Mesothelial cell of epicardium (in vitro differentiated cells): ENCODE measurements at regions not wholly inside any gene's neighbourhood (a gene's known extent, or its start where the extent isn't known, plus 50 kb on each side); places are given as distances from the start of the nearest gene placed in this dataset.

Source experiments
- DNase-seq, 2 experiments: peaks; one replicate each; pipeline ENCODE4 v3.0.0; 2021; ENCODE audit warnings: low spot score in 2 of 2; ENCODE audit not compliant: unreplicated experiment in 2 of 2
- H3K27ac Mint-ChIP-seq: 2 replicates; pipeline ENCODE4 v1.8.0; 2021; ENCODE audit warnings: mixed read lengths
- H3K27me3 Mint-ChIP-seq: 2 replicates; pipeline ENCODE4 v1.8.0; 2021; ENCODE audit warnings: low read depth, mixed read lengths
- H3K36me3 Mint-ChIP-seq: 2 replicates; pipeline ENCODE4 v1.8.0; 2021; ENCODE audit warnings: mixed read lengths
- H3K4me1 Mint-ChIP-seq: 2 replicates; pipeline ENCODE4 v1.8.0; 2021; ENCODE audit warnings: mixed read lengths
- H3K4me3 Mint-ChIP-seq: 2 replicates; pipeline ENCODE4 v1.8.0; 2021; ENCODE audit warnings: mild to moderate bottlenecking, moderate library complexity, mixed read lengths
- H3K9me3 Mint-ChIP-seq: 2 replicates; pipeline ENCODE4 v1.8.0; 2021; ENCODE audit warnings: mixed read lengths
- CTCF ChIP-seq: fragments of 200-600 bp; sonication (generic); IDR thresholded peaks from one replicate; pipeline ENCODE4 v1.5.0; 2021; ENCODE audit warnings: antibody characterized with exemption; ENCODE audit not compliant: unreplicated experiment

DNA sequence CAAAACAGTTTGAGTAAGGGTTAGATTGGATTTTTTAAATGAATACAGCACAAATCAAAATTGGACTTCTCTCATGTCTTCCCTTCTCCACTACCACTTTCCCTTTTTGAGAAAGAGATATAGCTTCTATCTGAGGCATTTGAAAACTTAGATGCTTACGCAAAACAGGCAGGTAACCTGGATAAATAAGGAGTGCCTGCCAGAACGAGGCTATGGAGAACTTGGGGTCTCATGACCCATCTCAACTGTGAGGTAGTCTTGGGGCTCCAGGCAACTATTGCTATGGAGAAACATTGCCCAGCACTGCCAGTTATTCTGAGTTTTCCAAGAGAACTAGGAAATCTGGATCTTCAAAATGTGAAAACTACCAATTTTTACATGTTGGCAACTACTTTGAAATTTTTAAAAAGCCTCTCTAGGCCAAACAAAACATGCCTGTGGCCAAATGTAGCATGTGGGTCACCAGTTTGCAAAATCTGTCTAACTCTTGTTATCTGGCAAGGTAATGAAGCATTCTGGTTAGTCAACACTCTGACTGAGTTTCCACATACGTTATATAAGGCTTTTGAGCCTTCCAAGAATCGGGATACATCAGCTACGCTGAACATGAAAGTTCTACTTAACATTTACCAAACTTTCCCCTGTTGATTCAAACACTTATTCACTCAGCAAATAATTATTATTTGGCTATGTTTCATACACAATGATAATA, 752.7 kb downstream of the KCNA4 start:
- H3K4me3 Mint-ChIP-seq: no peak overlapping the region
- TF ChIP-seq CTCF: no peak
- H3K4me1 Mint-ChIP-seq: no peaks in the 10 kb centered on the region
- no peaks in the 10 kb centered on the region for H3K27me3 Mint-ChIP-seq
- no peaks in the 10 kb centered on the region for H3K36me3 Mint-ChIP-seq
- H3K27ac Mint-ChIP-seq: no peak overlapping the region
- H3K9me3 Mint-ChIP-seq: peaks cover 9% of the 10 kb centered on the region
- no peak for DNase-seq

DNA sequence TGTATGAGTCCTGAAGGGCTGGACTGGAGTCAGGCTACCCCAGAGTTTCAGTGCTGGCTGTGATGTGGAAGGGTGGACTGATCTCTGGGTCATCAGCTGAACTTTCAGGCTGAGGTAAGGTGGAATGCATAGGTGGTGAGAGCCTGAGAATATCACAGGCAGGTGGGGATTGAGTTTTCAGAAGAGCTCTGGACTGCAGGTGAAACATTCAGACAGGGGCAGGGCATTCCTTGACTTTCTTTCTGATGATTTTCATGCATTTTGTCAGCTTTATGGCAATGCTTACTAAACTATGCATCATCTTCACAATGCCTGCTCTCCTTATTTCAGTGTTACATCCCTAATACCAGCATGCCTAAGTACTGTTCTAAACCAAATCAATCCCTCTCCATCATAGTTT, 755.0 kb downstream of the KCNA4 start:
- no peak overlapping the region for H3K4me3 Mint-ChIP-seq
- H3K27ac Mint-ChIP-seq: no peak overlapping the region
- H3K27me3 Mint-ChIP-seq: peaks cover 4% of the 10 kb centered on the region
- no peaks in the 10 kb centered on the region for H3K4me1 Mint-ChIP-seq
- DNase-seq: no peak
- H3K36me3 Mint-ChIP-seq: no peaks in the 10 kb centered on the region
- no peak for TF ChIP-seq CTCF
- H3K9me3 Mint-ChIP-seq: peaks cover 26% of the 10 kb centered on the region

- DNase-seq: no peak
- Mint-ChIP-seq H3K27me3 (peaks cover 4% of the 10 kb centered on the region), H3K27ac (no peak overlapping the region), H3K4me3 (no peak overlapping the region), H3K9me3 (peaks cover 26% of the 10 kb centered on the region), H3K4me1 (no peaks in the 10 kb centered on the region), H3K36me3 (no peaks in the 10 kb centered on the region)
- TF ChIP-seq CTCF: no peak
These were observed 755.7 kb downstream of the KCNA4 start for GRCh38 chr11:29260939-29261705.

GRCh38 chr11:29258411-29258810, 758.4 kb downstream of the KCNA4 start:
- no peak for DNase-seq
- no peaks in the 10 kb centered on the region for H3K4me1 Mint-ChIP-seq
- peaks cover 26% of the 10 kb centered on the region for H3K9me3 Mint-ChIP-seq
- H3K36me3 Mint-ChIP-seq: no peaks in the 10 kb centered on the region
- no peak overlapping the region for H3K27ac Mint-ChIP-seq
- no peak for TF ChIP-seq CTCF
- peaks cover 4% of the 10 kb centered on the region for H3K27me3 Mint-ChIP-seq
- no peak overlapping the region for H3K4me3 Mint-ChIP-seq

GRCh38 chr11:29256580-29256979, 760.2 kb downstream of the KCNA4 start:
- Mint-ChIP-seq H3K4me3 (no peak overlapping the region), H3K27me3 (peaks cover 4% of the 10 kb centered on the region)

More at GRCh38 chr11:29256580-29256979, 760.2 kb downstream of the KCNA4 start:
- no peak overlapping the region for H3K27ac Mint-ChIP-seq
- H3K36me3 Mint-ChIP-seq: no peaks in the 10 kb centered on the region
- peaks cover 29% of the 10 kb centered on the region for H3K9me3 Mint-ChIP-seq
- no peaks in the 10 kb centered on the region for H3K4me1 Mint-ChIP-seq
- DNase-seq: no peak
- no peak for TF ChIP-seq CTCF
